RPMI7951 (cell line): ENCODE measurements at regions not wholly inside any gene's neighbourhood (a gene's known extent, or its start where the extent isn't known, plus 50 kb on each side); places are given as distances from the start of the nearest gene placed in this dataset.

Experiments
- DNase-seq: peaks from one replicate; pipeline ENCODE4 v3.0.0-alpha.2; 2012; ENCODE audit warnings: low read depth

DNA sequence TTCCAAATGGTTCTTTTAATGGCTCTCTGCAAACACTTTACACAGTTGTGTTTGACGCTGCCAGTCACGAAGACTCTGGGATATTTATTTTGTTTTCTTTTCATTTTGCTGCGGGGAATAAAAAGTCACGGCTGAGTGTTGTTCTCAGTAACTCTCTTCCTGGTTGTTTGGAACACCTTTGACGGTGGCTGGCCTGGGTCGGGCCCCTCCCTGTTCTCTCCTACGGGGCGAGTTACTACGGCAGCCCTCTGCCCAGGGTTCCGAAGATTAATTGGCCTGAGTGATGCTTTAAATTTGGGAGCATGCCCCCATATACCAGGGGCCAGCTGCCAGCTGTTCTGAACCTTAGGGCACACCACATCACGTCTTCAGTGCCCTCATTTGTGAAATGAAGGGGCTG is 84.7 kb downstream of the GATA6 start:
- no peak for DNase-seq

DNA sequence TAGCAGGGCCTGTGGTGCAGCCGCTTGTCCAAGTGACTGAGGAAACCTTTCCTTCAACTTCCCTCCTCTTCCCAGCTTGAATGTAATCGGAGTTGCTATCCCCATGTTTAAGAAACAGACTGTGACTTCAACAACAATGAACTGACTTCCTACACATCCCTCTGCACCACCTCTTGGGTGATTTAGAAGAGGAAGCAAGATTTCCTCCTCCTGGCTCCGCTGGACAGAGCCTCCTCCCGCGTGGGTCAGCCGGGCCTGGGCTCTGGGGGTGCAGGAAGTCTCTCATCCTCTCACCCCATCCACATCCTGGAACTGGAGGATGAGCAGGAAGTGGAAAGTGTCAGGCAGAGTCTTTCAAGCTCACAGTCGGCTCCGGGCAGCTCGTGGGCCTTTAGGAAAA is 84.3 kb downstream of the GATA6 start:
- no peak for DNase-seq

GRCh38 chr18:22253156-22253555 is 83.8 kb downstream of the GATA6 start:
- DNase-seq: no peak
